ENCODE measurements at regions not wholly inside any gene's neighbourhood (a gene's known extent, or its start where the extent isn't known, plus 50 kb on each side); places are given as distances from the start of the nearest gene placed in this dataset.

GRCh38 chr10:61151059-61151458 lies 207.1 kb upstream of the RHOBTB1 start:
- TF ChIP-seq TCF7 (CRISPR knock-in tag; IDR thresholded peaks at IDR 0.05; ENCODE audit: low read depth) (no peak), ZNF121 (CRISPR knock-in tag; IDR thresholded peaks at IDR 0.05) (no peak), SP1 (CRISPR knock-in tag; conservative IDR thresholded peaks at IDR 0.05) (no peak), ZNF232 (CRISPR knock-in tag; IDR thresholded peaks at IDR 0.05) (no peak), CTCF (IDR thresholded peaks at IDR 0.05) (no peak), HMGA2 (CRISPR knock-in tag; IDR thresholded peaks at IDR 0.05) (no peak), KAT7 (CRISPR knock-in tag; IDR thresholded peaks at IDR 0.05; ENCODE audit: borderline replicate concordance) (no peak), ZBTB43 (CRISPR knock-in tag; IDR thresholded peaks at IDR 0.05) (no peak), CREM (CRISPR knock-in tag; IDR thresholded peaks at IDR 0.05) (no peak), ZNF532 (CRISPR knock-in tag; IDR thresholded peaks at IDR 0.05; ENCODE audit: borderline replicate concordance) (no peak)
